Right forelimb (tissue), 1 donor: ENCODE measurements at regions not wholly inside any gene's neighbourhood (a gene's known extent, or its start where the extent isn't known, plus 50 kb on each side); places are given as distances from the start of the nearest gene placed in this dataset.
"Not testable (repeated sequence)": the region's sequence is repeated elsewhere in the genome, so short reads cannot be mapped to it uniquely, and the experiment has no call there.

Experiments used
- DNase-seq: peaks from one replicate; pipeline ENCODE4 v3.0.0-alpha.2; 2018

GRCh38 chr5:40453689-40454088, 226.0 kb upstream of the PTGER4 start:
- no peak for DNase-seq

GRCh38 chr5:40452874-40453624, 226.7 kb upstream of the PTGER4 start:
- DNase-seq = no peak

- no peak for DNase-seq
Measured at GRCh38 chr5:40447438-40447837, 232.3 kb upstream of the PTGER4 start.

GRCh38 chr5:40446910-40447309, 232.8 kb upstream of the PTGER4 start:
- no peak for DNase-seq

- no peak for DNase-seq
Measured at GRCh38 chr5:40442346-40442745, 237.4 kb upstream of the PTGER4 start.

- no peak for DNase-seq
Measured at GRCh38 chr5:40441733-40442132, 238.0 kb upstream of the PTGER4 start.

- no peak for DNase-seq
Measured at GRCh38 chr5:40440746-40441145, 239.0 kb upstream of the PTGER4 start.

GRCh38 chr5:40439103-40439502, 240.6 kb upstream of the PTGER4 start:
- DNase-seq = not testable (repeated sequence)

GRCh38 chr5:40438646-40439045, 241.1 kb upstream of the PTGER4 start:
- DNase-seq = not testable (repeated sequence)

- no peak for DNase-seq
Measured at GRCh38 chr5:40437452-40437861, 242.3 kb upstream of the PTGER4 start.

GRCh38 chr5:40436535-40437237, 243.0 kb upstream of the PTGER4 start:
- no peak for DNase-seq

GRCh38 chr5:40435706-40436105, 244.0 kb upstream of the PTGER4 start:
- DNase-seq = not testable (repeated sequence)

GRCh38 chr5:40432836-40433235, 246.9 kb upstream of the PTGER4 start:
- no peak for DNase-seq

GRCh38 chr5:40431734-40432133, 248.0 kb upstream of the PTGER4 start:
- DNase-seq = no peak

- DNase-seq = no peak
Measured at GRCh38 chr5:40430101-40430710, 249.5 kb upstream of the PTGER4 start.

GRCh38 chr5:40429258-40430100, 250.2 kb upstream of the PTGER4 start:
- no peak for DNase-seq

GRCh38 chr5:40428815-40429214, 250.9 kb upstream of the PTGER4 start:
- no peak for DNase-seq

- DNase-seq = no peak
Measured at GRCh38 chr5:40428126-40428525, 251.6 kb upstream of the PTGER4 start.

GRCh38 chr5:40417046-40417810, 262.5 kb upstream of the PTGER4 start:
- DNase-seq = not testable (repeated sequence)

GRCh38 chr5:40416588-40416987, 263.1 kb upstream of the PTGER4 start:
- no peak for DNase-seq

GRCh38 chr5:40416098-40416497, 263.6 kb upstream of the PTGER4 start:
- DNase-seq = no peak

GRCh38 chr5:40414922-40415321, 264.8 kb upstream of the PTGER4 start:
- DNase-seq = no peak
